D721Med (cell line): ENCODE measurements at regions not wholly inside any gene's neighbourhood (a gene's known extent, or its start where the extent isn't known, plus 50 kb on each side); places are given as distances from the start of the nearest gene placed in this dataset.

ENCODE experiments used
- DNase-seq: peaks from one replicate; pipeline ENCODE4 v3.0.0; 2011; ENCODE audit warnings: low spot score; ENCODE audit not compliant: insufficient read length
- FAIRE-seq: peaks from 2 replicates; lab custom pipeline; 2011; peaks lifted over from hg19 to GRCh38; lab: Jason Lieb, UNC
- TF ChIP-seq, protein P1 (sequence below): IDR thresholded peaks from 2 replicates; pipeline ENCODE4 v1.5.1; 2012; ENCODE audit warnings: mild to moderate bottlenecking, control low read depth; ENCODE audit not compliant: insufficient read depth; ENCODE audit errors: missing control alignments

DNA sequence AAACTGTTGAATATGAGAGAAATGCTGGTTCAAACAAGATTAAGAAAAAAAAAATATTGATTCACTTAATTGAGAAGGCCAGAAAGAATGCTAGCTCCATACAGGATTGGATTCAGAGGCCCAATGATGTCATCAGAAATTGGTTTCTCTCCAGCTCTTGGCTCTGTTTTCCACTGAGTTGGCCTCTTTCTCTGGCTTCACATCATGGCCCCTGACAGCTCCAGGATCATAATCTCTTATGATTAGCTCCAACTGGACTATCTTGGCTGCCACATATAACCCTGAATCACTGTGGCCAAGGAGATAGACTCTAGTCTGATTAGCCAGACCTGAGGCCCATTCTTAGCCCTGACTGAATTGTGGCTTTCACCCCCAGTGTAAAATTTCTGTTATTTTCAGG, 244.7 kb upstream of the GRAMD2B start:
- no peak for DNase-seq
- FAIRE-seq, result no peak
- TF ChIP-seq, protein P1, sequence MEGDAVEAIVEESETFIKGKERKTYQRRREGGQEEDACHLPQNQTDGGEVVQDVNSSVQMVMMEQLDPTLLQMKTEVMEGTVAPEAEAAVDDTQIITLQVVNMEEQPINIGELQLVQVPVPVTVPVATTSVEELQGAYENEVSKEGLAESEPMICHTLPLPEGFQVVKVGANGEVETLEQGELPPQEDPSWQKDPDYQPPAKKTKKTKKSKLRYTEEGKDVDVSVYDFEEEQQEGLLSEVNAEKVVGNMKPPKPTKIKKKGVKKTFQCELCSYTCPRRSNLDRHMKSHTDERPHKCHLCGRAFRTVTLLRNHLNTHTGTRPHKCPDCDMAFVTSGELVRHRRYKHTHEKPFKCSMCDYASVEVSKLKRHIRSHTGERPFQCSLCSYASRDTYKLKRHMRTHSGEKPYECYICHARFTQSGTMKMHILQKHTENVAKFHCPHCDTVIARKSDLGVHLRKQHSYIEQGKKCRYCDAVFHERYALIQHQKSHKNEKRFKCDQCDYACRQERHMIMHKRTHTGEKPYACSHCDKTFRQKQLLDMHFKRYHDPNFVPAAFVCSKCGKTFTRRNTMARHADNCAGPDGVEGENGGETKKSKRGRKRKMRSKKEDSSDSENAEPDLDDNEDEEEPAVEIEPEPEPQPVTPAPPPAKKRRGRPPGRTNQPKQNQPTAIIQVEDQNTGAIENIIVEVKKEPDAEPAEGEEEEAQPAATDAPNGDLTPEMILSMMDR, result no peak

DNA sequence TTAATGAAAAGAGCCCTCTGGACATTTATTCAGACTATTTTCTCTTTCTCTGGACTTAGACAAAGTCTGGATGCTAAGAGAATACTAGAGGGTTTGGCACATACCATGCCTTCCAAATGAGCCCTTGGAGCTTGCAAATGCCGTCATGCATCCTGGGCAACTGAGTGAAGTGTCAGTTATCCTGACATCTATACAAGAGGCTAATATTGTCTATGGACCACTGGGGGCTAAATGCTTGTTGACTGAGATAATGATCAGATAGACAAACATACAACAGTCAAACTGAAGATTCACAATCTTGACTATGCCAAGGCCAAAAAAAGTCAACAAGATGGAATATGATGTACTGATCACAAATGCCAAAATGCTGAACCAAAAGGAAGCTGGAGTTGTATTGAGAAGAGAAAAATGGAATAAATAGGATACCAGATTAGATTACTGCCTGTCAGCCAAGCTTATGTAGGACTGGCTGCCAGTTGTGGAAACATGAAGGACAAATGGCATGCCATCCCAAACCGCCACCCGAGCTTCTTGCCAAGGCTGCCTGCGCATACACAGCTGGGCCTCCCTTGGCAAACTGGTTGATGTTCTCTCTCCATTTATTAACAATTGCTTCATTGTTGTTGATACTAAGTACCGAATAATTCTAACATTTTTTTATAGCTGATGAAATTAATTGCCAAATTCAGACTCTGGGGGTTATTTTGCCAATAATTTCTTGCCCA, 240.1 kb upstream of the GRAMD2B start:
- DNase-seq, result no peak
- TF ChIP-seq, protein P1, result no peak
- no peak for FAIRE-seq

DNA sequence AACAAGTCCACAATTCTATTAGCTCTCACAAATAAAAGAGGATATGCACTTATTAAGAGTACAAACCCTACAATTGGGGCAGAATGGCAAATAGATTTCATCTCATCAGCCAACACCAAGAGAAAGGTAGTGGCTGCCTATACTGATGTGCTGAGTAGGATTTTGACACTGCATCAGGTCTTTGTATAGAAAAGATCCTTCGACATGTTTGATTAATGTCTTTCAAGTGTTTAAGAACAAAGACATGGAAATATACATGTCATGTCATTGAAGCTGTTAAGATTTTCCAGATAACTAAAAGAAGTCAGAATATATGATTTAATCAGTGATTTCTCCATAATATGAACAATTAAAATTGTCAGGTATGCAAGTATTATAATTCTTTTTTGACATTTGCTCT, 238.7 kb upstream of the GRAMD2B start:
- TF ChIP-seq, protein P1, result no peak
- FAIRE-seq, result no peak
- DNase-seq, result no peak

DNA sequence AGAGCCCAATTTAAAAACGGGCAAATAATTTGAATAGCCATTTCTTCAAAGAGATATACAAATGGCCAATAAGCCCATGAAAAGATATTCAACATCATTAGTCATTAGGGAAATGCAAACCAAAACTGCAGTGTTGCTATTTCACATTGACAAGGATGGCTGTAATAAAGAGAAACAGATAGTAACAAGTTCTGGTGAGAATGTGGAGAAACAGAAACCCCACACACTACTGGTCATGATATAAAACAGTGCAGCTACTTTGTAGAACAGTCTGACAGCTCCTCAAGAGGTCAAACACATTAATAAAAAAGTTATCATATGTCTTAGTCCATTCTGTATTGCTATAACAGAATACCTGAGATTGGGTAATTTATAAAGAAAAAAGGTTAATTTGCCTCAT, 237.0 kb upstream of the GRAMD2B start:
- FAIRE-seq, result no peak
- TF ChIP-seq, protein P1, result no peak
- no peak for DNase-seq

DNA sequence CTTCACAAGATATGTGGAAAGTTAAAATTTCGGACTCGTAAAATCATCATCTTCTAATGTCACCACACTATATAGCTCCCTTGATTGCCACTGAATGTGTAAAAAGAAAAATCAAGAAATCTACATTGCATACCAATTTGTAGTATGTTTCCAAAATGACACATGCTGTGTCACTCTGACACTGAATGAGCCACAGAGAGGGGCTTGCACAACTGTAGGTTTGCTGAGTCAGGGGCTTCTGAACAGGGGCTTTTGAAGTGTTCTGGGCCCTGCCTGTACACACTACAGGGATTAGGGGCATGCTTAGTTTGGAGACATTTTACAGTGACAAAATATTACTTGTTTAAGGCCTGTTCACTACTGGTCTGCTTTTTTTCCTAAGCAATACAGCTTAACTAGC, 234.4 kb upstream of the GRAMD2B start:
- FAIRE-seq (no peak), DNase-seq (no peak)
- TF ChIP-seq, protein P1, result no peak

DNA sequence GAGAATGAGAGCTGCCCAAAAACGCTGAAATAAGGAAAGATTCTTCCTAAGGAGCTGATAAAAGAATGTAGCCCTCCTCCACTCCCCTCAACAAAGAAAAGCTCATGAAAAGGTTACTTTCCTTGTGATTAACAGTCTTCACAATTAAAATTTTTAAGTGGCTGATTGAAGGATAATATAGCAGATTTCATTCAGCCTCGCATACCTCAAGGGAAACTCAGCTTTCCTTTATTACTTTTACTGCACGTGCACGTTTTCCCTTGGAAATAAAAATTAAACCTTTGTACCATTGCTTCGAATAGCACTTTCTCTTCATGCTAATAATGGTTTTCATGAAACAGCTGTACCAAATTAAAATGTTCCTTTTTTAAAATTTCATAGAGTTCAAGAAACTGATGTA, 234.0 kb upstream of the GRAMD2B start:
- DNase-seq (no peak), FAIRE-seq (no peak)
- TF ChIP-seq, protein P1, result no peak

DNA sequence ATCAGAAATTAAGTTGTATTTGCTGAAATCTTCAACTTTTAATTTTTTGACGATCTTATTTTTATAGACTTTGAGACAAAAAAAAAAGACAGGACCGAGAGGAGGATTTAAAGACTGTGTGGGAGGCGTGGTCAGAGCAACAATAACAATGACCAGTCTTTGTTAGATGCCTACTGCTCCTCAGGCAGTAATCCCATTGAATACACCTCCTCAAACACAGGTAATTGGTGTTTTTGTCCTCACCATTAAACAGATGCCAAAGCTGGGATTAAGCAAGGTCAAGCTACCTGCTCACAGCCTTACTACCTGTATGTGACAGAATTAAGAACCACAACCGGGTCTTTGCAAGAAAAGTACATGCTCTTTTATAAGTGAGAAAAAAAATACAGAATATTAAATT, 233.3 kb upstream of the GRAMD2B start:
- no peak for FAIRE-seq
- TF ChIP-seq, protein P1, result no peak

More for the DNA sequence above, 233.3 kb upstream of the GRAMD2B start:
- DNase-seq, result no peak
